ENCODE measurements at regions not wholly inside any gene's neighbourhood (a gene's known extent, or its start where the extent isn't known, plus 50 kb on each side); places are given as distances from the start of the nearest gene placed in this dataset.

DNA sequence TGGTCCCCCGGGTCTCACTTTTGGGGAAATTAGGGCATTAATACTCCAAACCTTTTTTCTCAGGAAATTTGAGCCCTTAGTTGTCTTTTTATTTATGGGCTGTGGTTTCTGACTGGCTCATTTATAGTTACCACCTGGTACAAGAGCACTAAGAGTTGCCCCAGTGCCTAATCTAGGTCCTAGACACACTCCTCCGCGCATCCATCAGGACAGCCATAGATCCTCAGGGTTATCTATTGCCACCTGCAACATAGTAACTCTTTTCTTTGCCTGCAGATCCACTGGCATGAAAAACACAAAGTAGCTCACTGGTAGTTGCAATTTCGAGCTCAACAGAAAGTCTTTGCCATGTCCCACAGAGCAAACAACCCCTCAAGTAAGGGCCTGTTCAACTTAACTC lies 576.4 kb upstream of the ROBO2 start:
- intact Hi-C loops (cut with DNase I), result no loop called here
- WGBS, 3 donors, result 79 to 84% (median 80%) methylated on average over 4 of the region's 4 CpGs
- Histone ChIP-seq H3K4me1 (ENCODE audit: insufficient read depth) (no peaks in the 10 kb centered on the region), H3K27me3 (no peaks in the 10 kb centered on the region), H3K9me3 (no peaks in the 10 kb centered on the region), H3K4me3 (no peak overlapping the region), H3K36me3 (no peaks in the 10 kb centered on the region), H3K27ac (no peak overlapping the region)
- no peak for TF ChIP-seq EP300 (IDR thresholded peaks at IDR 0.05)
- TF ChIP-seq, protein P1, sequence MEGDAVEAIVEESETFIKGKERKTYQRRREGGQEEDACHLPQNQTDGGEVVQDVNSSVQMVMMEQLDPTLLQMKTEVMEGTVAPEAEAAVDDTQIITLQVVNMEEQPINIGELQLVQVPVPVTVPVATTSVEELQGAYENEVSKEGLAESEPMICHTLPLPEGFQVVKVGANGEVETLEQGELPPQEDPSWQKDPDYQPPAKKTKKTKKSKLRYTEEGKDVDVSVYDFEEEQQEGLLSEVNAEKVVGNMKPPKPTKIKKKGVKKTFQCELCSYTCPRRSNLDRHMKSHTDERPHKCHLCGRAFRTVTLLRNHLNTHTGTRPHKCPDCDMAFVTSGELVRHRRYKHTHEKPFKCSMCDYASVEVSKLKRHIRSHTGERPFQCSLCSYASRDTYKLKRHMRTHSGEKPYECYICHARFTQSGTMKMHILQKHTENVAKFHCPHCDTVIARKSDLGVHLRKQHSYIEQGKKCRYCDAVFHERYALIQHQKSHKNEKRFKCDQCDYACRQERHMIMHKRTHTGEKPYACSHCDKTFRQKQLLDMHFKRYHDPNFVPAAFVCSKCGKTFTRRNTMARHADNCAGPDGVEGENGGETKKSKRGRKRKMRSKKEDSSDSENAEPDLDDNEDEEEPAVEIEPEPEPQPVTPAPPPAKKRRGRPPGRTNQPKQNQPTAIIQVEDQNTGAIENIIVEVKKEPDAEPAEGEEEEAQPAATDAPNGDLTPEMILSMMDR (IDR thresholded peaks at IDR 0.05), result no peak
- TF ChIP-seq POLR2A (IDR thresholded peaks at IDR 0.05), result no peak
- DNase-seq, result no peak

DNA sequence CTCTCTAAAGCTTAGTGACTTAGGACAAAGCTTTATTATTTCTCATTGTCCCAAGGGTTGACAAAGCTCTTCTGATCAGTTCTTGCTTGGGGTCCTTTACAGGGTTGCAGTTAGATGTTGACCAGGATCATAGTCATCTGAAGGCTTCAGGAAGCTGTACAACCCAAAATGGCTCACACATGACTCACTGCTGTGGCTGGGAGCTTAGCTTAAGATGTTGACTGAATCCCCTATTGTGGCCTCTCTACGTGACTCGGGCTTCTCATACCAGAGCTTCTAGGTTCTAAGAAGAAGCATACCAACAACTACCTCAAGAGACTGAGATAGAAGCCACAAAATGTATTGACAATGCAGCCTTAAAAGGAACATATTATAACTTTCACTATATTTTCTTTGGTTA lies 569.6 kb upstream of the ROBO2 start:
- Histone ChIP-seq H3K9me3 (no peaks in the 10 kb centered on the region), H3K36me3 (no peaks in the 10 kb centered on the region), H3K4me1 (ENCODE audit: insufficient read depth) (no peaks in the 10 kb centered on the region), H3K27ac (no peak overlapping the region), H3K4me3 (no peak overlapping the region), H3K27me3 (no peaks in the 10 kb centered on the region)
- intact Hi-C loops (cut with DNase I), result no loop called here
- DNase-seq, result no peak
- 88 to 92% (median 91%) methylated on average over 2 of the region's 2 CpGs for WGBS, 3 donors
- TF ChIP-seq, protein P1 (IDR thresholded peaks at IDR 0.05), result no peak
- no peak for TF ChIP-seq EP300 (IDR thresholded peaks at IDR 0.05)
- TF ChIP-seq POLR2A (IDR thresholded peaks at IDR 0.05), result no peak

DNA sequence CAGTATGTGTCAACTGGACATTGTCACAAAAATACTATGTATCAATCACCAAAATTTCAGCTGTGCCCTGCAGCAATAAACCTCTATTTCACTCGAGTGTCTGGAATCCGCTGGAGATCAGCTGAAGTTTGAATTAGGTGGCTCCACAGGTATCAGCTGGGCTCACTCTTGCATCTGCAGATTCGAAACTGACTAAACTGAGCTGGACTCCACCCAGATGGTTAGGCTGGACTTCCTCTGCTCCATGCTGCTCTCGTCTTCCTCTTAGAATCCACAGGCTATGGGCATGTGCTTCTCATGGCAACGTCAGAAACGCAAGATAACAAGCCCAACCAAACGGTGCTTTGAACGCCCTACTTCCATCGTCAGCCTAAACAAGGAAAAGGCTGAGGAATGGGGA lies 565.3 kb upstream of the ROBO2 start:
- no peak for DNase-seq
- no peaks in the 10 kb centered on the region for H3K9me3 ChIP-seq
- no peaks in the 10 kb centered on the region for H3K36me3 ChIP-seq
- H3K27ac ChIP-seq, result no peak overlapping the region
- TF ChIP-seq POLR2A (IDR thresholded peaks at IDR 0.05), result no peak
- no peak for TF ChIP-seq EP300 (IDR thresholded peaks at IDR 0.05)
- TF ChIP-seq, protein P1 (IDR thresholded peaks at IDR 0.05), result no peak
- H3K4me1 ChIP-seq (ENCODE audit: insufficient read depth), result no peaks in the 10 kb centered on the region
- no peak overlapping the region for H3K4me3 ChIP-seq
- intact Hi-C loops (cut with DNase I), result no loop called here
- WGBS, 3 donors, result 78 to 89% (median 83%) methylated on average over 9 of the region's 9 CpGs
- no peaks in the 10 kb centered on the region for H3K27me3 ChIP-seq

- Histone ChIP-seq H3K4me3 (no peak overlapping the region), H3K36me3 (no peaks in the 10 kb centered on the region), H3K27ac (no peak overlapping the region), H3K9me3 (no peaks in the 10 kb centered on the region), H3K4me1 (ENCODE audit: insufficient read depth) (no peaks in the 10 kb centered on the region), H3K27me3 (no peaks in the 10 kb centered on the region)
- TF ChIP-seq, protein P1 (IDR thresholded peaks at IDR 0.05), result no peak
- TF ChIP-seq POLR2A (IDR thresholded peaks at IDR 0.05) (no peak), EP300 (IDR thresholded peaks at IDR 0.05) (no peak)
- no peak for DNase-seq
- WGBS, 3 donors, result 32 to 38% (median 33%) methylated on average over 1 of the region's 1 CpG
- intact Hi-C loops (cut with DNase I), result no loop called here
Observed at GRCh38 chr3:76479161-76479650, 560.7 kb upstream of the ROBO2 start.

Measured in ovary (tissue), 7 donors.